Esophagus muscularis mucosa (tissue), 4 donors: ENCODE measurements at regions not wholly inside any gene's neighbourhood (a gene's known extent, or its start where the extent isn't known, plus 50 kb on each side); places are given as distances from the start of the nearest gene placed in this dataset.

Source experiments
- CTCF ChIP-seq, 3 experiments: fragments of 200-600 bp in 2 of 3; fragments of 450-650 bp in 1 of 3; sonication (generic) in 2 of 3; IDR thresholded peaks; one replicate each; pipeline ENCODE4 v1.5.1; 2017 to 2019; ENCODE audit warnings: antibody characterized with exemption in 3 of 3, mild to moderate bottlenecking in 2 of 3, moderate library complexity in 1 of 3
- EP300 ChIP-seq: sonication (generic); formaldehyde crosslinking; IDR thresholded peaks from one replicate; pipeline ENCODE4 v1.6.1; 2017; ENCODE audit warnings: antibody characterized with exemption
- POLR2A ChIP-seq: fragments of 450-650 bp; IDR thresholded peaks from one replicate; pipeline ENCODE4 v1.6.1; 2017; ENCODE audit warnings: antibody characterized with exemption, moderate library complexity, mild to moderate bottlenecking, low read depth
- POLR2AphosphoS5 ChIP-seq, 2 donors: sonication (generic); formaldehyde crosslinking; IDR thresholded peaks; one replicate each; pipeline ENCODE4 v1.6.1; 2017; ENCODE audit warnings: antibody characterized with exemption in 2 of 2

GRCh38 chr10:4117604-4118003 is 332.6 kb upstream of the KLF6 start:
- TF ChIP-seq POLR2A = no peak
- TF ChIP-seq CTCF (IDR thresholded peaks at IDR 0.05) = no peak
- no peak for TF ChIP-seq POLR2AphosphoS5 (IDR thresholded peaks at IDR 0.05)
- TF ChIP-seq EP300 = no peak
